Gastrocnemius medialis (tissue), 4 donors: ENCODE measurements at regions not wholly inside any gene's neighbourhood (a gene's known extent, or its start where the extent isn't known, plus 50 kb on each side); places are given as distances from the start of the nearest gene placed in this dataset.

ENCODE experiments used
- CTCF ChIP-seq, 5 experiments: fragments of 450-650 bp in 3 of 5; fragments of 200-600 bp in 2 of 5; sonication (generic) in 2 of 5; IDR thresholded peaks in 4 of 5; conservative IDR thresholded peaks in 1 of 5; 1 replicate in 4 of 5; 2 replicates in 1 of 5; pipeline ENCODE4 v1.5.1; 2016 to 2019; ENCODE audit warnings: antibody characterized with exemption in 5 of 5, mild to moderate bottlenecking in 3 of 5, moderate library complexity in 3 of 5
- POLR2A ChIP-seq, 2 donors: fragments of 450-650 bp; IDR thresholded peaks; one replicate each; pipeline ENCODE4 v1.6.1; 2017; ENCODE audit warnings: antibody characterized with exemption in 2 of 2, mild to moderate bottlenecking in 2 of 2, moderate library complexity in 2 of 2

DNA sequence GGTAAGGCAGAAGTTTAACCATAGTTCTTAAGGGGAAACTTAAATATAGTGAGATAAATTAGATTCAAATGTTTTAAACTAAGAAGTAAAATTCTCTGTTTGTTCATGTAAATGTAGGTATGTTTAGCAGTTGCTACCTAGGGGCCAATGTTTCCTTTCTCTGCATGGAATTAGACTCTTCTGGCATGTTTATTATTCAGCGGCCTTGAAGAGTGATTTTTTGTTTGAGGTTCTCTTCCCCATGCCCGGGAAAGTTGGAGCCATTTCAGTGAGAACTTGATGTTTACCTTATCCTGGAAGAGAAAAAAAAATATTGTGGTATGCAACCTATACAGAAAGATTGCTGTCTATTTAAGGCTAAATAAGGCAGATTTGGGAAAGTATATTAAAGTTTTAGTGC is 492.9 kb downstream of the KLF5 start:
- TF ChIP-seq CTCF (IDR thresholded peaks at IDR 0.05 in 4 of 5, conservative IDR thresholded peaks at IDR 0.05 in 1 of 5) (no peak), POLR2A (IDR thresholded peaks at IDR 0.05) (no peak)
